ENCODE measurements at regions not wholly inside any gene's neighbourhood (a gene's known extent, or its start where the extent isn't known, plus 50 kb on each side); places are given as distances from the start of the nearest gene placed in this dataset.
"Not testable (repeated sequence)": the region's sequence is repeated elsewhere in the genome, so short reads cannot be mapped to it uniquely, and the experiment has no call there.

DNA sequence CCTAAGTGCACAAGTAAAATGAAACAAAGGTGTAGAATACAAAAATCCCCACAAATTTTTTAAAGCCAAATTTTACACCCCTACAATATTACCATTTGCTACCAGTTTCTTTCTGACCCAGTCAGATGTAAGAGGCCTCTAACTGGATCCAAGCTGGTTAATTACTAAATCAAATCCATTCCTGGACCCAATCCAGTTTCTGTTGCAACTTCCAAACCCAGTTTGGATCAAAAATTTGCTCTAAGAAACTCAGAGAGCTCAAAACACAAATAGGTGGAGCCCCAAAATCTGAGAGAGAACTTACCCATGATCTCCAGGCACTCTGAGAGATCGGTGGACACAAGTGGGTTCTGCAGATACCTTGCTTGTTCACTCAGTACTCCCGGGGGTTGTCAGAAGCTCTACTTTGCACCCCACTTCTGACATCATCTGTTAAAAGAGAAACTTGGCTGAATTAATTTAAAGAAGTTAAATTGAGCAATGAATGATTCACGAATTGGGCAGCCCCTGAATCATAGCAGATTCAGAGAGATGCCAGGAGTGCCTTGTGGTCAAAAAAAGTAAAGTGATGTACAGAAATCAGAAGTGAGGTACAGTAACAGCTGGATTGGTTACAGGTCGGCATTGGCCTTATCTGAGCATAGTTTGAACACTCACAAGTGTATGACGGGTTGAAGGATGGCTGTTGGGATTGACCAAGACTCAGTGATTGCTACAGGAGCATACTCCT is 448.0 kb downstream of the KCNT2 start:
- Histone ChIP-seq H3K4me1 (ENCODE audit: control insufficient read depth, insufficient read depth, low read length) (peaks cover 9% of the 10 kb centered on the region), H3K9me3 (replicated peaks; ENCODE audit: low read length) (no peaks in the 10 kb centered on the region), H3K36me3 (ENCODE audit: insufficient read depth, low read length) (no peaks in the 10 kb centered on the region), H3K27me3 (ENCODE audit: control insufficient read depth, insufficient read depth, low read length) (no peaks in the 10 kb centered on the region), H3K9ac (ENCODE audit: low read depth, low read length) (no peak overlapping the region), H3K4me2 (ENCODE audit: low read length) (peak overlapping the region; percentile 40), H3K4me3 (ENCODE audit: low read length) (no peak overlapping the region)

DNA sequence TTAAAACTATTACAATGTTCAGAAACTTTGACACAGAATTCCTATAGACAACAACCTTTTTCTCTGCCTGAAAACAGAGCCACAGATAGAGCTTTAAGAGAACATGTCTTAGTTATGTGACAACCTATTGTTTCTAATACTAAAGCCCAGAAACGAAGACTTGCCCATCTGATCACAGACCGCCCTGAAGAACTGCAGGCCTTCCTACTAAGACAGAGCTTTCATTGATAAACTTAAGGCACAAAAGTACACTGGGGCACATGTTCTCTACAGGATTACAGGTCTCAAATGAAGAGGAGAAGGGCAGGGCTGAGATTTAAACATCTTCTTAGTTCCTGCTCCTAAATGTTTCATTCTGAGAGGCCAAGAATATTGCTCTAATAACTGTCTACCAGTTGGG is 452.7 kb downstream of the KCNT2 start:
- H3K9ac ChIP-seq (ENCODE audit: low read depth, low read length) = no peak overlapping the region
- H3K9me3 ChIP-seq (replicated peaks; ENCODE audit: low read length) = no peaks in the 10 kb centered on the region
- no peak overlapping the region for H3K4me2 ChIP-seq (ENCODE audit: low read length)
- no peaks in the 10 kb centered on the region for H3K27me3 ChIP-seq (ENCODE audit: control insufficient read depth, insufficient read depth, low read length)
- no peaks in the 10 kb centered on the region for H3K36me3 ChIP-seq (ENCODE audit: insufficient read depth, low read length)
- H3K4me1 ChIP-seq (ENCODE audit: control insufficient read depth, insufficient read depth, low read length) = peaks cover 7% of the 10 kb centered on the region
- no peak overlapping the region for H3K4me3 ChIP-seq (ENCODE audit: low read length)

DNA sequence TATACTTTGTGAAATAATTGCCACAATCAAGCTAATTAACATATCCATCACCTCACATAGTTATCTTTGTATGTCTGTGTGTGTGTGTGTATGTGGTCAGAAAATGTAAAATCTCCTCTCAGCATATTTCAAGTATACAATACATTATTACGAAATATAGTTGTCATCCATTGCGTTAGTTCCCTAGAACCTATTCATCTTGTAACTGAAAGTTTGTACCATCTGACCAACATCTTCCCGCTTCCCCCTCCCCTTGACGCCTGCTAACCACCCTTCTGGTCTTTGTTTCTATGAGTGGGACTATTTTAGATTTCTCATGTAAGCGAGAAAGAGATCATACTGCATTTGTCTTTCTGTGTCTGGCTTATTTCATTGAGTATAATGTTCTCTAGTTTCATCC is 455.3 kb downstream of the KCNT2 start:
- H3K4me3 ChIP-seq (ENCODE audit: low read length) = no peak overlapping the region
- H3K9ac ChIP-seq (ENCODE audit: low read depth, low read length) = no peak overlapping the region
- no peak overlapping the region for H3K4me2 ChIP-seq (ENCODE audit: low read length)
- H3K36me3 ChIP-seq (ENCODE audit: insufficient read depth, low read length) = no peaks in the 10 kb centered on the region
- H3K9me3 ChIP-seq (replicated peaks; ENCODE audit: low read length) = no peaks in the 10 kb centered on the region
- no peaks in the 10 kb centered on the region for H3K4me1 ChIP-seq (ENCODE audit: control insufficient read depth, insufficient read depth, low read length)
- H3K27me3 ChIP-seq (ENCODE audit: control insufficient read depth, insufficient read depth, low read length) = no peaks in the 10 kb centered on the region

DNA sequence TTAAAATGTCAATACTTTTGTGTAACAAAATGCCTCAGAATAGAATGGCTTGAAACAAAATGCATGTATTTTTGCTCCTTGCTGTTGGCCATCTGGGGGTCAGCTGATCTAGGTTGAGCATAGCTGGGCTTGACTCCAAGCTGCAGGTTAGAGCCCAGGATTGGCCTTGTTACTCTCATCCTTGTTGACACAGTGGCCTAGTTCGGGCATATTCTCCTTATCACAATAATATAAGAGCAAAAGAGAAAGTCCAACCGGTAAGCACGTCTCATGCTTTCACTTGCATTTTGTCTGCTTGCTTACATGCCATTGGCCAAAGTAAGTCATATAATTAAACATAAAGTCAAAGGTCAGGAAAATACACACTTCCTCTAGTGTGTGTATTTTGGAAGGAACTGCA is 456.2 kb downstream of the KCNT2 start:
- no peaks in the 10 kb centered on the region for H3K4me1 ChIP-seq (ENCODE audit: control insufficient read depth, insufficient read depth, low read length)
- H3K36me3 ChIP-seq (ENCODE audit: insufficient read depth, low read length) = no peaks in the 10 kb centered on the region
- H3K4me3 ChIP-seq (ENCODE audit: low read length) = no peak overlapping the region
- no peaks in the 10 kb centered on the region for H3K27me3 ChIP-seq (ENCODE audit: control insufficient read depth, insufficient read depth, low read length)
- H3K4me2 ChIP-seq (ENCODE audit: low read length) = no peak overlapping the region
- H3K9ac ChIP-seq (ENCODE audit: low read depth, low read length) = no peak overlapping the region
- H3K9me3 ChIP-seq (replicated peaks; ENCODE audit: low read length) = no peaks in the 10 kb centered on the region

DNA sequence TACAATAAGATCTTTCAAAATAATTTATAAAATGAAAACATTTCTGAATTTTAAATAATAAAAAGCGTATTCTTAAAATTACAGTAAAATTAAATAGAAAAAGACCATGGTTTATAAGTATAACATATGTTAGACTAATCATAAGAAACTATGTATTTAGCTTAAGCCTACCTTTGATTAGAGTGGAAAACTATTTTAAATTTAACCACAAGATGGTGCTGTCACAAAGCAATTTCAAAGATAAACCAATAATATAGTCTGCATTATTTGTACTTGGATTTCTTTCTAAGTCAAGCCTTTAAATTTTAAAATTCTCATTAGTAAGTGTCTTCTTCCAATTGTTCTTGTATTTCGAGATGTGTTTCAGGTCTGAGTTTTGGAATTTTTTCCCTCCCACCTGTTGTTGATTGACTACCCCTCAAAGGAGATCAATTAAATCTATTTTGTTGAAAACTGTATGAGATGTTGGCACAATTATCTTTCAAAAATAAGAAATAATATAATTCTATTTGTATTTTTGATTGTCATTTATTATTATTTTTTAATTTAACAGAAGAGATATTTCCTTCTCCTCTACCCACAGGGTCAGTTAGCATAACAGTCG is 459.8 kb downstream of the KCNT2 start:
- Histone ChIP-seq H3K9me3 (replicated peaks; ENCODE audit: low read length) (no peaks in the 10 kb centered on the region), H3K36me3 (ENCODE audit: insufficient read depth, low read length) (no peaks in the 10 kb centered on the region), H3K4me3 (ENCODE audit: low read length) (no peak overlapping the region), H3K4me2 (ENCODE audit: low read length) (no peak overlapping the region), H3K27me3 (ENCODE audit: control insufficient read depth, insufficient read depth, low read length) (no peaks in the 10 kb centered on the region), H3K4me1 (ENCODE audit: control insufficient read depth, insufficient read depth, low read length) (no peaks in the 10 kb centered on the region), H3K9ac (ENCODE audit: low read depth, low read length) (no peak overlapping the region)

DNA sequence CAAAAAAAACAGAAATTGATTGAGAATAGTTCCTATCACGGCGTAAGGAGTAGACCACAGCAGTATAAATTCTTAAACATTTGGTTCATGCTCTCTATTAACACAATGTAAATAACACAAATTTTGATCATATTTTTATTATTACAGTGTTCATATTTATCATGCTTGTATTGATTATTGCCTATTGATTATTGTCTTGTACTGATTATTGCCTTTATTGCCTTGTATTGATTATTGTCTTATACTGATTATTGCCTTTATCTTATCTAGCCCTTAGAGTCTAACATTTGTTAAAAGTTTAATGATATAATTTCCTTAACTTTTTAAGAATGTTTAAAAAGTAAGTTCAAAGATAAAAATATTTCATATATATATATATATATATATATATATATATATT is 460.7 kb downstream of the KCNT2 start:
- no peaks in the 10 kb centered on the region for H3K27me3 ChIP-seq (ENCODE audit: control insufficient read depth, insufficient read depth, low read length)
- no peaks in the 10 kb centered on the region for H3K9me3 ChIP-seq (replicated peaks; ENCODE audit: low read length)
- no peaks in the 10 kb centered on the region for H3K36me3 ChIP-seq (ENCODE audit: insufficient read depth, low read length)
- no peak overlapping the region for H3K4me3 ChIP-seq (ENCODE audit: low read length)
- H3K4me2 ChIP-seq (ENCODE audit: low read length) = no peak overlapping the region
- H3K4me1 ChIP-seq (ENCODE audit: control insufficient read depth, insufficient read depth, low read length) = no peaks in the 10 kb centered on the region
- no peak overlapping the region for H3K9ac ChIP-seq (ENCODE audit: low read depth, low read length)

DNA sequence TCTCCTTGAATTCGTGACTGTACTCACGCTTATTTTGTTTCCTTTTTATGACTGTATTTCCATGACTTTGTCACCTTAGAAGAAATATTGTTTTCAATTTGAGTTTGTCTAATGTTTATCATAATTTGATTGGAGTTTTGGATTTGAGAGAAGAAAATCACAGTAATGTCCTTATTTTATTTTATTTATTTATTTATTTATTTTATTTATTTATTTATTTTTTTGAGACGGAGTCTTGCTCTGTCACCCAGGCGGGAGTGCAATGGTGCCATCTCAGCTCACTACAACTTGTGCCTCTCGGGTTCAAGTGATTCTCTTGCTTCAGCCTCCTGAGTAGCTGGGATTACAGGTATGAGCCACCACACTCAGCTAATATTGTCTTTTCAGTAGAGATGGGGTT is 463.1 kb downstream of the KCNT2 start:
- H3K4me3 ChIP-seq (ENCODE audit: low read length); H3K9me3 ChIP-seq (replicated peaks; ENCODE audit: low read length); H3K36me3 ChIP-seq (ENCODE audit: insufficient read depth, low read length); H3K4me1 ChIP-seq (ENCODE audit: control insufficient read depth, insufficient read depth, low read length); H3K9ac ChIP-seq (ENCODE audit: low read depth, low read length); H3K4me2 ChIP-seq (ENCODE audit: low read length); H3K27me3 ChIP-seq (ENCODE audit: control insufficient read depth, insufficient read depth, low read length): not testable (repeated sequence)

DNA sequence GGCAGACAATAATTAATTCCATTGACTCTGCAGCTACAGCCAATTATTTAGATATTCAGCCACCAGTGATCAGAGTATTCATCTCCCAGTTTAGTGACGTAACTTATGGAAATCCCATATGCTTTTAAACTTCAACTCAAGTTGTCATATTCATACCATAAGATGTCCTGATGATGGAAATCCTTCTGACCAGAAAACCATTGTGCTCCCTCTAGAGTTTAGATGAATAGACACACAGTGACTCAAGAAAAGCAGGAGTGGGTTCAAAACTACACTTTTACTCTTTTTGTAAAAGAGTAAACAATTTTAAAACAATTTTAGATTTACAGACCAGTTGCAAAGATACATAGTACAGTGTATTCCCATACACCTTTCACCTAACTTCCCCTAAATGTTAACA is 463.7 kb downstream of the KCNT2 start:
- no peak overlapping the region for H3K4me3 ChIP-seq (ENCODE audit: low read length)
- H3K36me3 ChIP-seq (ENCODE audit: insufficient read depth, low read length) = no peaks in the 10 kb centered on the region
- no peaks in the 10 kb centered on the region for H3K4me1 ChIP-seq (ENCODE audit: control insufficient read depth, insufficient read depth, low read length)
- no peaks in the 10 kb centered on the region for H3K9me3 ChIP-seq (replicated peaks; ENCODE audit: low read length)
- H3K27me3 ChIP-seq (ENCODE audit: control insufficient read depth, insufficient read depth, low read length) = no peaks in the 10 kb centered on the region
- no peak overlapping the region for H3K4me2 ChIP-seq (ENCODE audit: low read length)
- H3K9ac ChIP-seq (ENCODE audit: low read depth, low read length) = no peak overlapping the region

DNA sequence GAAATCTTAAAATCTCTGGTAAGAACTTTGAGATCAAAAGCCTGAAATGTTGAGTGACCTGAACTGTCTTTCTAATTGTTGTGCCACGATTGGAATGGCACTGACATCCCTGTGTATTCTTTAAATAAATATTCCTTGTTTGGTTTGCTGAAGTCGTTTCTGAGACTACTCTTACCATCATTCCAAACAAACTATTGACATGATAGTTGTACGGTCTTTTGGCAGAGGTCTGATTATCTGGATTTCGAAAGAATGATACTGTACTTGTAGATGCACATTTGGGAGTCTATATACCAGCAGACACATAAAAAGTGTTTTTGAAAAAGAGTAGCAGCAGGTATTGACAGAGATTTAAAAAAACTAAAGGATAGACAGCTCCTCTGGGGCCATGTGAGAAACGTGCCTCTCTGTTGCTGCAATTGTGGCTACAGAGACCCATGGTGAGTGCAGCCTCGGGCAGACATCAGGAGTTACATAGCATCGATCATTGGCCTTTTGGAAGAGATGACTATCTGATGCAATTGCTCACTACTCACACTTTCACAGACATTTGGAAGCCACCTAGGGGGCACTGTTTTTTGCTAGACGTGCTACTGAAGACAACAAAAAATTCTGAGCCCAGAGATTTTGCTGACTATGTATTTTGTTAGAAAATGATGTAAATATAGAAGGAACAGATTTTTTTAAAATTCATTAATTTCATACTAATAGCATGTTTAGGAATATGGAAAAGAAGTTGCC is 464.5 kb downstream of the KCNT2 start:
- Histone ChIP-seq H3K9me3 (replicated peaks; ENCODE audit: low read length) (no peaks in the 10 kb centered on the region), H3K36me3 (ENCODE audit: insufficient read depth, low read length) (no peaks in the 10 kb centered on the region), H3K27me3 (ENCODE audit: control insufficient read depth, insufficient read depth, low read length) (no peaks in the 10 kb centered on the region), H3K4me3 (ENCODE audit: low read length) (no peak overlapping the region), H3K4me1 (ENCODE audit: control insufficient read depth, insufficient read depth, low read length) (no peaks in the 10 kb centered on the region), H3K9ac (ENCODE audit: low read depth, low read length) (no peak overlapping the region), H3K4me2 (ENCODE audit: low read length) (no peak overlapping the region)

DNA sequence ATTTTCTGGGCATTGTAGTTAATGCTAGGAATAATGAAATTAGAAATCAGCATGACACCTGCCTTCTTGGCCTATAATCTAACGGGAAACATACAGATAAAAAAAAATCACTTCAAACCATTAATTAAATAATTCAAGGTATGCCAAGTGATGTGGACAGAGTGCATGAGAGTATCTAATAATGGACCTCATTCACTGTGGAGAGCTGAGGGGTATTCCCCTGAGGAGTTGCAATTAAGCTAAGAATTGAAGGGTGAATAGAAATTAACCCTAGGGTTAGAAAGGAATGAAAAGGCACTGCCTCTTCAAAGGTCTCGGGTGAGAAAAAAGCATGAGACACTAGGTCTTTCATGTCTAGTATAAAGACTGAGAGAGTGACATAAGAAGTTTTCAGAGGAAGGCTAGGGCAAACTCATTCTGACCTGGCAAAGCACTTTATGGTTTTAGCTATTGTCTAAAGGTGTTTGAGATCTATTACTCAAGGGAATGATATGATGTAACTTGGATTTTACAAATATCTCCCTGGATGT is 466.1 kb downstream of the KCNT2 start:
- no peak overlapping the region for H3K9ac ChIP-seq (ENCODE audit: low read depth, low read length)
- no peaks in the 10 kb centered on the region for H3K4me1 ChIP-seq (ENCODE audit: control insufficient read depth, insufficient read depth, low read length)
- no peaks in the 10 kb centered on the region for H3K27me3 ChIP-seq (ENCODE audit: control insufficient read depth, insufficient read depth, low read length)
- H3K4me2 ChIP-seq (ENCODE audit: low read length) = no peak overlapping the region
- H3K4me3 ChIP-seq (ENCODE audit: low read length) = no peak overlapping the region
- no peaks in the 10 kb centered on the region for H3K36me3 ChIP-seq (ENCODE audit: insufficient read depth, low read length)
- H3K9me3 ChIP-seq (replicated peaks; ENCODE audit: low read length) = no peaks in the 10 kb centered on the region

DNA sequence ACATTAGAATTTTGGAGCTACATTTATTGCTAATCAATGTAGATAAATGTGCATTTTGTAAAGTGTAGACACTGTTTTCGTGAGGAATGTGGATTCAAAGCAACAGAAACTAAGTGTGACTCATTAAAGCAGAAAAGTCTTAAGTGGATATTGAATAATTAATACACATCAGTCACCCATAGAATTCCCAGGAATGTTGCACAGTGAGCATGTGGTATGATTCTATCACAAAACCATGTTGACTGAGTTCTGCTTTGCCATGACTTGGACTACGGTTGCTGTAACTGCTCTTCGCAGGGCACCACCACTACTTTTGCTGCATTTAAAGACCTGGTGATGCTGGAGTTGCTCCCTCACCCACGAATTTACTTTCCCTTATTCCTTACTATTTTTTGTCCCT is 471.8 kb downstream of the KCNT2 start:
- Histone ChIP-seq H3K4me2 (ENCODE audit: low read length) (no peak overlapping the region), H3K4me3 (ENCODE audit: low read length) (no peak overlapping the region), H3K9ac (ENCODE audit: low read depth, low read length) (no peak overlapping the region), H3K4me1 (ENCODE audit: control insufficient read depth, insufficient read depth, low read length) (no peaks in the 10 kb centered on the region), H3K36me3 (ENCODE audit: insufficient read depth, low read length) (no peaks in the 10 kb centered on the region), H3K27me3 (ENCODE audit: control insufficient read depth, insufficient read depth, low read length) (no peaks in the 10 kb centered on the region), H3K9me3 (replicated peaks; ENCODE audit: low read length) (no peaks in the 10 kb centered on the region)

Measured in skeletal muscle satellite cell (primary cell).